PC-9 (cell line): ENCODE measurements at regions not wholly inside any gene's neighbourhood (a gene's known extent, or its start where the extent isn't known, plus 50 kb on each side); places are given as distances from the start of the nearest gene placed in this dataset.

Experiments
- BruUV-seq: library from RNA; stranded (reverse); fragments of 400-500 nt; replicated peaks from 2 replicates; lab custom pipeline; 2021; lab: Mats Ljungman, UMichigan
- CTCF ChIA-PET: fragments of 300-600 bp; sonication (Branson Sonifier 250); formaldehyde crosslinking; loops from one replicate; lab custom pipeline; 2022; ENCODE audit warnings: antibody characterized with exemption; lab: Charles Lee
- POLR2A ChIA-PET: fragments of 300-600 bp; sonication (Branson Sonifier 250); formaldehyde crosslinking; loops from one replicate; lab custom pipeline; 2022; ENCODE audit warnings: antibody characterized with exemption; ENCODE audit not compliant: unreplicated experiment; lab: Charles Lee
- DNase-seq, 2 experiments: peaks; one replicate each; pipeline versions ENCODE4 v3.0.0 to v3.0.0-alpha.2; 2015 to 2022; ENCODE audit warnings: mixed read lengths in 1 of 2
- H2AFZ ChIP-seq: fragments of 200-600 bp; sonication (generic); 2 replicates; pipeline ENCODE4 v1.8.1; 2017; ENCODE audit warnings: antibody characterized with exemption
- H3F3A ChIP-seq: fragments of 200-600 bp; sonication (generic); 2 replicates; pipeline ENCODE4 v1.8.1; 2017; ENCODE audit warnings: antibody characterized with exemption, mild to moderate bottlenecking, low read depth; ENCODE audit not compliant: insufficient read depth
- H3K27ac ChIP-seq: fragments of 200-600 bp; sonication (generic); 2 replicates; pipeline ENCODE4 v1.6.1; 2016; ENCODE audit warnings: mixed run types
- H3K27me3 ChIP-seq: fragments of 200-600 bp; sonication (generic); 2 replicates; pipeline ENCODE4 v1.6.1; 2016; ENCODE audit warnings: low read depth, mixed run types; ENCODE audit not compliant: insufficient read depth
- H3K36me3 ChIP-seq: fragments of 200-600 bp; sonication (generic); 2 replicates; pipeline ENCODE4 v1.6.1; 2016; ENCODE audit warnings: low read depth, mixed run types
- H3K4me1 ChIP-seq: fragments of 200-600 bp; sonication (generic); replicated peaks from 2 replicates; pipeline ENCODE4 v1.6.1; 2016; ENCODE audit warnings: mixed run types; ENCODE audit not compliant: insufficient read depth
- H3K4me2 ChIP-seq: fragments of 200-600 bp; sonication (generic); 2 replicates; pipeline ENCODE4 v1.6.1; 2017; ENCODE audit warnings: mixed run types
- H3K4me3 ChIP-seq: fragments of 200-600 bp; sonication (generic); 2 replicates; pipeline ENCODE4 v1.6.1; 2016; ENCODE audit warnings: mixed run types
- H3K79me2 ChIP-seq: fragments of 200-600 bp; sonication (generic); 2 replicates; pipeline ENCODE4 v1.6.1; 2017; ENCODE audit warnings: low read depth, mixed run types
- H3K9me2 ChIP-seq: fragments of 200-600 bp; sonication (generic); 2 replicates; pipeline ENCODE4 v1.8.1; 2017; ENCODE audit warnings: mild to moderate bottlenecking; ENCODE audit not compliant: insufficient read depth
- H3K9me3 ChIP-seq: fragments of 200-600 bp; sonication (generic); 2 replicates; pipeline ENCODE4 v1.8.1; 2016; ENCODE audit warnings: low read depth; ENCODE audit not compliant: insufficient read depth
- H4K20me1 ChIP-seq: fragments of 200-600 bp; sonication (generic); 2 replicates; pipeline ENCODE4 v1.8.1; 2017; ENCODE audit not compliant: insufficient read depth
- EZH2 ChIP-seq: fragments of 200-600 bp; sonication (generic); IDR thresholded peaks from 2 replicates; pipeline ENCODE4 v1.8.0; 2017; ENCODE audit warnings: antibody characterized with exemption, low read depth
- intact Hi-C: fragments of 100-400 bp; cut with micrococcal nuclease; formaldehyde crosslinking; loops from one replicate; pipeline ENCODE4 v1.10.0; 2022; ENCODE audit not compliant: unreplicated experiment
- TF ChIP-seq, protein P1 (sequence below): fragments of 200-600 bp; sonication (generic); conservative IDR thresholded peaks from 2 replicates; pipeline ENCODE4 v1.6.1; 2017; ENCODE audit warnings: mixed run types, antibody characterized with exemption, mild to moderate bottlenecking, moderate library complexity

DNA sequence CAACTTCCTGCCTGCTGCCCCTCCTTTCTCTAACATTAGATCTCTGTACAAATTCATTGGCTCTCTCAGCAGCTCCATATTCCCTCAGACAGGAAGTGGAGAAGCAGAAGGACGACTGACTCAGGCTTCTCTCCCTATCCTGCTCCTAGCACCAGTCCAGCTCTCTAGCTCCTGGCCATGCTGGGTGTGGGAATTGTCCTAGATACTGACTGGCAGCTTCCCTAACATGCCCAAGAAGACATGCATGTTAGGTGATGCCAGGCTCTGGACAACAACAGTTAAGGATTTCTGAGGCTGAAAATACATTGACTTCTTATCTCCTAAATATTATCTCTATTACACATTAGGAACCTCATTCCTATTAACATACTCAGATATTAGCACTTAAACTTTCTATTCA is 292.9 kb downstream of the IKZF2 start:
- Histone ChIP-seq H3K27me3 (no peaks in the 10 kb centered on the region), H3K4me3 (no peak overlapping the region), H3K79me2 (no peaks in the 10 kb centered on the region), H3K9me2 (no peaks in the 10 kb centered on the region), H4K20me1 (no peaks in the 10 kb centered on the region), H3K4me2 (no peak overlapping the region), H3K9me3 (peaks cover 8% of the 10 kb centered on the region; the same call in 1 of the 2 replicates), H3K4me1 (no peaks in the 10 kb centered on the region), H3F3A (no peaks in the 10 kb centered on the region), H3K27ac (no peak overlapping the region), H3K36me3 (no peaks in the 10 kb centered on the region), H2AFZ (no peak overlapping the region)
- CTCF ChIA-PET = no interaction called here
- POLR2A ChIA-PET = no interaction called here
- DNase-seq = no peak
- no TSS peak for BruUV-seq
- intact Hi-C loops = no loop called here
- TF ChIP-seq EZH2 = no peak
- TF ChIP-seq, protein P1, sequence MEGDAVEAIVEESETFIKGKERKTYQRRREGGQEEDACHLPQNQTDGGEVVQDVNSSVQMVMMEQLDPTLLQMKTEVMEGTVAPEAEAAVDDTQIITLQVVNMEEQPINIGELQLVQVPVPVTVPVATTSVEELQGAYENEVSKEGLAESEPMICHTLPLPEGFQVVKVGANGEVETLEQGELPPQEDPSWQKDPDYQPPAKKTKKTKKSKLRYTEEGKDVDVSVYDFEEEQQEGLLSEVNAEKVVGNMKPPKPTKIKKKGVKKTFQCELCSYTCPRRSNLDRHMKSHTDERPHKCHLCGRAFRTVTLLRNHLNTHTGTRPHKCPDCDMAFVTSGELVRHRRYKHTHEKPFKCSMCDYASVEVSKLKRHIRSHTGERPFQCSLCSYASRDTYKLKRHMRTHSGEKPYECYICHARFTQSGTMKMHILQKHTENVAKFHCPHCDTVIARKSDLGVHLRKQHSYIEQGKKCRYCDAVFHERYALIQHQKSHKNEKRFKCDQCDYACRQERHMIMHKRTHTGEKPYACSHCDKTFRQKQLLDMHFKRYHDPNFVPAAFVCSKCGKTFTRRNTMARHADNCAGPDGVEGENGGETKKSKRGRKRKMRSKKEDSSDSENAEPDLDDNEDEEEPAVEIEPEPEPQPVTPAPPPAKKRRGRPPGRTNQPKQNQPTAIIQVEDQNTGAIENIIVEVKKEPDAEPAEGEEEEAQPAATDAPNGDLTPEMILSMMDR = no peak

DNA sequence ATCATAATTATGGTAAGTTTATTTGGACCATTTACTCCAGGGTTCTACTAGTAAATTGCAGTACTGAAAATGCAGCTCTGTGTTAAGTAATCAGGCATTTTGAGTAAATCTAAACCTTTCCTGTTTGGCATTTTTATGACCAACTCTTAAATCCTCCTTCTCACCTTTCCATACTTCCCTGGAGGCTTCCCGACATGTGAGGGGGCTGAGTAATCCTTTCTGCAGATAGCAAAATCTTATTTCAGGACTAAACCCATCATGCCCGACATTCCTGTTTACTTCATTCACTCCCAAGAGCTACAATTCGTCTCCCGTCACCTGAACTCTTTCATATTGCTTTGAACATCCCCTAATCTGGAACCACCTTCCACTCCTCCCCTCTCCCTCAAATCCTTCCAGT is 296.6 kb downstream of the IKZF2 start:
- ChIA-PET POLR2A (no interaction called here), CTCF (no interaction called here)
- no peaks in the 10 kb centered on the region for H3K4me1 ChIP-seq
- no peaks in the 10 kb centered on the region for H3K36me3 ChIP-seq
- H3K27ac ChIP-seq = no peak overlapping the region
- no peaks in the 10 kb centered on the region for H3K79me2 ChIP-seq
- no peaks in the 10 kb centered on the region for H4K20me1 ChIP-seq
- no peak overlapping the region for H3K4me3 ChIP-seq
- H3K9me2 ChIP-seq = no peaks in the 10 kb centered on the region
- no peak overlapping the region for H2AFZ ChIP-seq
- TF ChIP-seq, protein P1 = no peak
- no peak for TF ChIP-seq EZH2
- H3K4me2 ChIP-seq = no peak overlapping the region
- no peaks in the 10 kb centered on the region for H3K27me3 ChIP-seq
- no TSS peak for BruUV-seq
- H3F3A ChIP-seq = no peaks in the 10 kb centered on the region
- no peaks in the 10 kb centered on the region for H3K9me3 ChIP-seq
- intact Hi-C loops = no loop called here
- no peak for DNase-seq

DNA sequence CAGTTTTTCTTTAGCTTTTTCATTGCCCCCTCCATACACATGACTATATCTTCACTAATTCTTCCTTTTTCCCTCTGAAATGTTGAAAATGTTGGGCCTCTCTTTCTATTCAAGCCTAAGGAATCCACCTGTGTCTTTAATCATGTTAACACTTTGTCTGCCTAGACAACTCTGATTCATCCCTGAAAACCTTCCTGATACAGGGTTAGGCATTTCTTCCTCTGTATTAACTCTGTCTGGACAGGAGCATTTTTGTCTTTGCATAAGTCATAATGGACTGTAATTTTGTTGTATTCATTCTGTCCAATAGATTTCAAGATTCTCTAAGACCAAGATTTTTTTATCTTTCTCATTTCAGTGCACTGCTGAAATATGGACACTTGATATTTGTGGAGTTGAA is 297.3 kb downstream of the IKZF2 start:
- no TSS peak for BruUV-seq
- Histone ChIP-seq H3K4me2 (no peak overlapping the region), H3K36me3 (no peaks in the 10 kb centered on the region), H2AFZ (no peak overlapping the region), H3K4me3 (no peak overlapping the region), H3K79me2 (no peaks in the 10 kb centered on the region), H3K27me3 (no peaks in the 10 kb centered on the region), H4K20me1 (no peaks in the 10 kb centered on the region), H3K9me3 (no peaks in the 10 kb centered on the region), H3F3A (no peaks in the 10 kb centered on the region), H3K4me1 (no peaks in the 10 kb centered on the region), H3K27ac (no peak overlapping the region), H3K9me2 (no peaks in the 10 kb centered on the region)
- CTCF ChIA-PET = no interaction called here
- TF ChIP-seq, protein P1 = no peak
- TF ChIP-seq EZH2 = no peak
- POLR2A ChIA-PET = no interaction called here
- DNase-seq = no peak
- intact Hi-C loops = no loop called here
